Heart left ventricle (tissue), 16 donors: ENCODE measurements at regions not wholly inside any gene's neighbourhood (a gene's known extent, or its start where the extent isn't known, plus 50 kb on each side); places are given as distances from the start of the nearest gene placed in this dataset.

Source experiments
- ATAC-seq, 4 donors: fragments of 200-7000 bp; cut with Tn5 transposase; one replicate each; pipeline ENCODE4 v1.9.1; 2020 to 2022; ENCODE audit warnings: moderate library complexity in 4 of 4, mild to moderate bottlenecking in 3 of 4, moderate number of reproducible peaks in 1 of 4
- DNase-seq, 5 donors: peaks; one replicate each; pipeline ENCODE4 v3.0.0-alpha.2; 2020
- H3K27ac ChIP-seq, 12 donors: fragments of 200-600 bp; sonication (generic) in 4 of 12; one replicate each; pipeline versions ENCODE4 v1.5.0 to v1.8.0; 2016 to 2022; ENCODE audit warnings: mild to moderate bottlenecking in 2 of 12
- H3K27me3 ChIP-seq, 9 donors: fragments of 200-600 bp; sonication (generic) in 2 of 9; one replicate each; pipeline versions ENCODE4 v1.5.1 to v1.8.0; 2016 to 2022; ENCODE audit warnings: mild to moderate bottlenecking in 3 of 9
- H3K36me3 ChIP-seq, 9 donors: fragments of 200-600 bp; sonication (generic) in 2 of 9; one replicate each; pipeline versions ENCODE4 v1.5.0 to v1.8.0; 2018 to 2022; ENCODE audit warnings: mild to moderate bottlenecking in 2 of 9
- H3K4me1 ChIP-seq, 12 donors: fragments of 200-600 bp; sonication (generic) in 4 of 12; one replicate each; pipeline versions ENCODE4 v1.5.0 to v1.8.0; 2016 to 2022; ENCODE audit warnings: mild to moderate bottlenecking in 3 of 12
- H3K4me3 ChIP-seq, 12 donors: fragments of 200-600 bp; sonication (generic) in 4 of 12; one replicate each; pipeline versions ENCODE4 v1.5.0 to v1.8.0; 2017 to 2022; ENCODE audit warnings: mild to moderate bottlenecking in 9 of 12, moderate library complexity in 4 of 12
- H3K9me3 ChIP-seq, 12 donors: fragments of 200-600 bp; sonication (generic) in 4 of 12; one replicate each; pipeline versions ENCODE4 v1.5.0 to v1.8.0; 2016 to 2022; ENCODE audit warnings: mild to moderate bottlenecking in 1 of 12
- POLR2A ChIP-seq, 2 donors: fragments of 450-650 bp; IDR thresholded peaks; one replicate each; pipeline ENCODE4 v1.6.1; 2017; ENCODE audit warnings: antibody characterized with exemption in 2 of 2, mild to moderate bottlenecking in 2 of 2, moderate library complexity in 2 of 2
- WGBS, 4 donors: extraction: QIAGEN DNeasy Blood & Tissue Kit in 2 of 4; methylation state at CpG; one replicate each; pipeline versions ENCODE4 v1.1.5 to v1.1.7; 2013 to 2018; 5-methylcytosine and 5-hydroxymethylcytosine counted together
- intact Hi-C, 10 donors: fragments of 100-400 bp; cut with DNase I; formaldehyde crosslinking; loops; one replicate each; pipeline versions ENCODE4 v1.11.1 to v1.14.2; 2022
- TF ChIP-seq, protein P1 (sequence below), 12 donors: fragments of 200-600 bp; sonication (generic) in 4 of 12; IDR thresholded peaks; one replicate each; pipeline versions ENCODE4 v1.5.0 to v1.8.0; 2018 to 2022; ENCODE audit warnings: antibody characterized with exemption in 12 of 12, mild to moderate bottlenecking in 5 of 12
- donor health status: ischemic (EF 13 %, LVEDD 7.1; RV severe dilation, severe dysfunction).
- donor health status: healthy with polysubstance abuse.
- donor health status: DM: no; HTN: yes; CAD: no.
- donor health status: DM: no; HTN: no; CAD: no.
- donor health status: ischemic (EF 25% LVEDD 6.9; RV normal size, moderate dysfunction).
- donor health status: ischemic (EF 25% LVEDD 5.7; RV mildly dilated, moderate dysfunction).
- donor health status: healthy.
- donor health status: DM: yes; HTN: yes; CAD: no.
- donor health status: ischemic (EF 35%, LVEDD 5.7; RV mildly dilated, moderate dysfunction).
- donor health status: nonischemic (EF 11% LVEDD 7.7; RV severe dilation, severe dysfunction).
- donor health status: DM: yes; HTN: yes; CAD: no.
- donor health status: PGD.
- donor health status: ischemic (EF 29% LVEDD 5.4; RV normal size, mild dysfunction).
- donor health status: nonischemic (EF 23%, LVEDD 6.1; RV moderate dilation, normal function).

- H3K4me3 ChIP-seq = peak overlapping the region in 5 of 12 donors; percentile 42 to 61 (median 51)
- WGBS, 4 donors = 73 to 85% (median 76%) methylated on average over 4 of the region's 4 CpGs
Measured at GRCh38 chr6:27158316-27158643, 89.2 kb upstream of the PRSS16 start.

DNA sequence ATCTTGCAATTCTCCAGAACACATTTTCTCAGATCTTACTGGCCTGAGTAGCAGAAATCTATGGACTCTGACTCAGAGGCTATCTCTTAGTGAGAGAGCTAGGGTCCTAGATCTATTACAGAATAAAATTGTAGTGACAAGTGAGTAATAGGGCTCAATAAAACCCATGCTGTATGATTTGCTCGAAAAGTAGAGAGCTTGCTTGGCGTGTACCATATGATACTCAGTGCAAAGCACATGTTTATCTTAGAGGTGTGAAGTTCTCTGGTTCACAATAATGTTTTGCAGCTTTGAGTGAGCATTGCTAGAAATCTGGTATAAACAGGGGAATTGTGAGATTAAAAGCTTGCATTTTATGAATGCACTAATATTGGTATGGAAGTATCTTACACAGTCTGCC is 87.8 kb upstream of the PRSS16 start:
- Histone ChIP-seq H3K9me3 (no peaks in the 10 kb centered on the region), H3K4me3 (no peak overlapping the region), H3K4me1 (peaks cover 0 to 26% (median 8%) of the 10 kb centered on the region in 12 donors), H3K27me3 (peaks cover 0 to 11% (median 0%) of the 10 kb centered on the region in 9 donors), H3K36me3 (no peaks in the 10 kb centered on the region), H3K27ac (no peak overlapping the region)
- TF ChIP-seq, protein P1, sequence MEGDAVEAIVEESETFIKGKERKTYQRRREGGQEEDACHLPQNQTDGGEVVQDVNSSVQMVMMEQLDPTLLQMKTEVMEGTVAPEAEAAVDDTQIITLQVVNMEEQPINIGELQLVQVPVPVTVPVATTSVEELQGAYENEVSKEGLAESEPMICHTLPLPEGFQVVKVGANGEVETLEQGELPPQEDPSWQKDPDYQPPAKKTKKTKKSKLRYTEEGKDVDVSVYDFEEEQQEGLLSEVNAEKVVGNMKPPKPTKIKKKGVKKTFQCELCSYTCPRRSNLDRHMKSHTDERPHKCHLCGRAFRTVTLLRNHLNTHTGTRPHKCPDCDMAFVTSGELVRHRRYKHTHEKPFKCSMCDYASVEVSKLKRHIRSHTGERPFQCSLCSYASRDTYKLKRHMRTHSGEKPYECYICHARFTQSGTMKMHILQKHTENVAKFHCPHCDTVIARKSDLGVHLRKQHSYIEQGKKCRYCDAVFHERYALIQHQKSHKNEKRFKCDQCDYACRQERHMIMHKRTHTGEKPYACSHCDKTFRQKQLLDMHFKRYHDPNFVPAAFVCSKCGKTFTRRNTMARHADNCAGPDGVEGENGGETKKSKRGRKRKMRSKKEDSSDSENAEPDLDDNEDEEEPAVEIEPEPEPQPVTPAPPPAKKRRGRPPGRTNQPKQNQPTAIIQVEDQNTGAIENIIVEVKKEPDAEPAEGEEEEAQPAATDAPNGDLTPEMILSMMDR (IDR thresholded peaks at IDR 0.05) = no peak
- no peak for TF ChIP-seq POLR2A (IDR thresholded peaks at IDR 0.05)
- intact Hi-C loops = loop anchor here in 4 of 10 donors (2.0 to 10.0 kb wide), 3 partner anchors 33 to 738 kb away; a partner anchor contains a TSS
- 88 to 96% (median 91%) methylated on average over 2 of the region's 2 CpGs for WGBS, 4 donors
- ATAC-seq (no peak), DNase-seq (no peak)

More at GRCh38 chr6:27158316-27158643, 89.2 kb upstream of the PRSS16 start:
- intact Hi-C loops = loop anchor here in 2 of 10 donors (1.0 to 10.0 kb wide), 3 partner anchors 31 to 737 kb away; a partner anchor contains a TSS
- no peak overlapping the region for H3K27ac ChIP-seq
- H3K27me3 ChIP-seq = peaks cover 0 to 11% (median 0%) of the 10 kb centered on the region in 9 donors
- ATAC-seq (no peak), DNase-seq (no peak)
- peaks cover 0 to 29% (median 8%) of the 10 kb centered on the region in 12 donors for H3K4me1 ChIP-seq
- TF ChIP-seq, protein P1 (IDR thresholded peaks at IDR 0.05) = no peak
- TF ChIP-seq POLR2A (IDR thresholded peaks at IDR 0.05) = no peak
- H3K9me3 ChIP-seq = no peaks in the 10 kb centered on the region
- no peaks in the 10 kb centered on the region for H3K36me3 ChIP-seq

DNA sequence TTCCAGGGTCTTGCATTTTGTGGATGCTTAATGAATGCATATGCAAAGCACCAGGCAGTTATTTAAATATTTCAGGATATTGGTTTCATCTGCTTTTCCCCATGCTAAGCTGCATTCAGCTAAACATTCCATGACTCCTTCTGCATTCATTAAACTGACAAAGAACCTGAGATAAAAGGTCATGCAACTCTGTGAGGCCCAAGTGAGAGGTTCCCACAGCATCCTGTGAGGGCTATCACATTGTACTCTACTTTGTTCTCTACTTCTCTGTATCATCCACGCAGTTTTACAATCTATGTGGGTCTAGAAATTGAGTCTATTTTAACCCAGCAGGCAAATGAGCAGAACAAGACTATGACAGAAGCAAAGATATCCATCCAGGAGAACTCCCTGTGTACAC is 86.4 kb upstream of the PRSS16 start:
- intact Hi-C loops = loop anchor here in 3 of 10 donors (5.0 to 10.0 kb wide), 2 partner anchors 734 to 736 kb away; a partner anchor contains a TSS
- ATAC-seq = no peak
- Histone ChIP-seq H3K9me3 (no peaks in the 10 kb centered on the region), H3K27ac (no peak overlapping the region), H3K36me3 (no peaks in the 10 kb centered on the region), H3K27me3 (peaks cover 0 to 11% (median 0%) of the 10 kb centered on the region in 9 donors), H3K4me3 (no peak overlapping the region), H3K4me1 (peaks cover 0 to 19% (median 8%) of the 10 kb centered on the region in 12 donors)
- TF ChIP-seq, protein P1 (IDR thresholded peaks at IDR 0.05) = no peak
- TF ChIP-seq POLR2A (IDR thresholded peaks at IDR 0.05) = no peak
- WGBS, 4 donors = 11 to 38% (median 21%) methylated on average over 1 of the region's 1 CpG
- DNase-seq = no peak

GRCh38 chr6:27161603-27161945 is 85.9 kb upstream of the PRSS16 start:
- WGBS, 4 donors = 45 to 52% (median 47%) methylated on average over 4 of the region's 4 CpGs
- H3K27ac ChIP-seq = no peak overlapping the region
- H3K36me3 ChIP-seq = no peaks in the 10 kb centered on the region
- ATAC-seq (no peak), DNase-seq (no peak)
- no peak overlapping the region for H3K4me3 ChIP-seq
- no peaks in the 10 kb centered on the region for H3K9me3 ChIP-seq
- H3K27me3 ChIP-seq = peaks cover 0 to 11% (median 0%) of the 10 kb centered on the region in 9 donors
- intact Hi-C loops = loop anchor here in 3 of 10 donors (5.0 to 10.0 kb wide), 2 partner anchors 733 to 736 kb away; a partner anchor contains a TSS
- TF ChIP-seq, protein P1 (IDR thresholded peaks at IDR 0.05) = no peak
- TF ChIP-seq POLR2A (IDR thresholded peaks at IDR 0.05) = no peak
- H3K4me1 ChIP-seq = peaks cover 0 to 19% (median 8%) of the 10 kb centered on the region in 12 donors
